Esophagus muscularis mucosa (tissue), 4 donors: ENCODE measurements at regions not wholly inside any gene's neighbourhood (a gene's known extent, or its start where the extent isn't known, plus 50 kb on each side); places are given as distances from the start of the nearest gene placed in this dataset.
"Not testable (repeated sequence)": the region's sequence is repeated elsewhere in the genome, so short reads cannot be mapped to it uniquely, and the experiment has no call there.

ENCODE experiments used
- DNase-seq: peaks from one replicate; pipeline ENCODE4 v3.0.0-alpha.2; 2017; ENCODE audit errors: extremely low spot score
- H3K27ac ChIP-seq, 4 donors: fragments of 200-600 bp; sonication (generic); replicated peaks in 1 of 4; 1 replicate in 3 of 4; 2 replicates in 1 of 4; pipeline ENCODE4 v1.5.1; 2016 to 2019; ENCODE audit warnings: mild to moderate bottlenecking in 1 of 4
- H3K27me3 ChIP-seq, 4 donors: fragments of 200-600 bp; sonication (generic); one replicate each; pipeline versions ENCODE4 v1.5.1 to v1.6.0; 2016 to 2019
- H3K36me3 ChIP-seq, 4 donors: fragments of 200-600 bp; sonication (generic); one replicate each; pipeline ENCODE4 v1.5.1; 2016 to 2019
- H3K4me1 ChIP-seq, 4 donors: fragments of 200-600 bp; sonication (generic); one replicate each; pipeline ENCODE4 v1.5.1; 2016 to 2019
- H3K4me3 ChIP-seq, 4 donors: fragments of 200-600 bp; sonication (generic); 1 replicate in 2 of 4; 2 replicates in 2 of 4; pipeline ENCODE4 v1.5.1; 2016 to 2019; ENCODE audit warnings: mild to moderate bottlenecking in 4 of 4, moderate library complexity in 1 of 4
- H3K9me3 ChIP-seq, 4 donors: fragments of 200-600 bp; sonication (generic); 1 replicate in 3 of 4; 2 replicates in 1 of 4; pipeline ENCODE4 v1.5.1; 2016 to 2019
- CTCF ChIP-seq, 3 experiments: fragments of 200-600 bp in 2 of 3; fragments of 450-650 bp in 1 of 3; sonication (generic) in 2 of 3; IDR thresholded peaks; one replicate each; pipeline ENCODE4 v1.5.1; 2017 to 2019; ENCODE audit warnings: antibody characterized with exemption in 3 of 3, mild to moderate bottlenecking in 2 of 3, moderate library complexity in 1 of 3
- EP300 ChIP-seq: sonication (generic); formaldehyde crosslinking; IDR thresholded peaks from one replicate; pipeline ENCODE4 v1.6.1; 2017; ENCODE audit warnings: antibody characterized with exemption
- POLR2A ChIP-seq: fragments of 450-650 bp; IDR thresholded peaks from one replicate; pipeline ENCODE4 v1.6.1; 2017; ENCODE audit warnings: antibody characterized with exemption, moderate library complexity, mild to moderate bottlenecking, low read depth
- POLR2AphosphoS5 ChIP-seq, 2 donors: sonication (generic); formaldehyde crosslinking; IDR thresholded peaks; one replicate each; pipeline ENCODE4 v1.6.1; 2017; ENCODE audit warnings: antibody characterized with exemption in 2 of 2
- WGBS: methylation state at CpG from one replicate; pipeline ENCODE4 v1.1.5; 2018; 5-methylcytosine and 5-hydroxymethylcytosine counted together
- intact Hi-C: fragments of 100-400 bp; cut with DNase I; formaldehyde crosslinking; loops from one replicate; pipeline ENCODE4 v1.15.1; 2023

GRCh38 chr9:75378036-75378435 lies 289.7 kb downstream of the OSTF1 start:
- 32% methylated on average over 9 of the region's 9 CpGs for WGBS
- Histone ChIP-seq H3K4me3 (no peak overlapping the region), H3K27me3 (no peaks in the 10 kb centered on the region), H3K27ac (peak overlapping the region in 1 of 4 donors; percentile 50), H3K36me3 (no peaks in the 10 kb centered on the region), H3K4me1 (peaks cover 0 to 6% (median 0%) of the 10 kb centered on the region in 4 donors), H3K9me3 (peaks cover 0 to 6% (median 0%) of the 10 kb centered on the region in 4 donors)
- intact Hi-C loops, result no loop called here
- TF ChIP-seq POLR2AphosphoS5 (IDR thresholded peaks at IDR 0.05) (peak; percentile 30 to 44), CTCF (IDR thresholded peaks at IDR 0.05) (no peak), POLR2A (no peak), EP300 (no peak)
- DNase-seq, result no peak

- Histone ChIP-seq H3K36me3 (no peaks in the 10 kb centered on the region), H3K9me3 (peaks cover 0 to 6% (median 2%) of the 10 kb centered on the region in 4 donors), H3K4me3 (no peak overlapping the region), H3K4me1 (peaks cover 0 to 6% (median 0%) of the 10 kb centered on the region in 4 donors), H3K27ac (peak overlapping the region in 1 of 4 donors; percentile 50), H3K27me3 (no peaks in the 10 kb centered on the region)
- intact Hi-C loops, result no loop called here
- WGBS, result 53% methylated on average over 1 of the region's 1 CpG
- DNase-seq, result no peak
- no peak for TF ChIP-seq POLR2A
- no peak for TF ChIP-seq CTCF (IDR thresholded peaks at IDR 0.05)
- no peak for TF ChIP-seq EP300
- no peak for TF ChIP-seq POLR2AphosphoS5 (IDR thresholded peaks at IDR 0.05)
These were observed 290.6 kb downstream of the OSTF1 start for GRCh38 chr9:75378926-75379325.

- no peaks in the 10 kb centered on the region for H3K36me3 ChIP-seq
- peaks cover 0 to 6% (median 0%) of the 10 kb centered on the region in 4 donors for H3K4me1 ChIP-seq
- intact Hi-C loops, result no loop called here
- H3K27ac ChIP-seq, result no peak overlapping the region
- no peaks in the 10 kb centered on the region for H3K27me3 ChIP-seq
- 69% methylated on average over 2 of the region's 2 CpGs for WGBS
- H3K4me3 ChIP-seq, result no peak overlapping the region
- TF ChIP-seq POLR2AphosphoS5 (IDR thresholded peaks at IDR 0.05), result no peak
- TF ChIP-seq CTCF (IDR thresholded peaks at IDR 0.05), result no peak
- peaks cover 0 to 25% (median 19%) of the 10 kb centered on the region in 4 donors for H3K9me3 ChIP-seq
- DNase-seq, result no peak
These were observed 293.8 kb downstream of the OSTF1 start for GRCh38 chr9:75382126-75382525.

- H3K4me1 ChIP-seq, H3K27me3 ChIP-seq, H3K36me3 ChIP-seq, H3K4me3 ChIP-seq, intact Hi-C loops, H3K27ac ChIP-seq: not testable (repeated sequence)
- peaks cover 0 to 25% (median 19%) of the 10 kb centered on the region in 4 donors for H3K9me3 ChIP-seq
- peak; percentile 4 for DNase-seq
- 71% methylated on average over 1 of the region's 1 CpG for WGBS
These were observed 295.2 kb downstream of the OSTF1 start for GRCh38 chr9:75383420-75384034.

GRCh38 chr9:75385236-75385635 lies 296.9 kb downstream of the OSTF1 start:
- Histone ChIP-seq H3K36me3 (no peaks in the 10 kb centered on the region), H3K27me3 (no peaks in the 10 kb centered on the region), H3K4me1 (no peaks in the 10 kb centered on the region), H3K4me3 (no peak overlapping the region), H3K9me3 (peaks cover 0 to 25% (median 19%) of the 10 kb centered on the region in 4 donors), H3K27ac (no peak overlapping the region)
- TF ChIP-seq POLR2AphosphoS5 (IDR thresholded peaks at IDR 0.05) (no peak), EP300 (no peak), CTCF (IDR thresholded peaks at IDR 0.05) (no peak), POLR2A (no peak)
- DNase-seq, result no peak
- intact Hi-C loops, result no loop called here
